Skeletal muscle tissue (tissue), 3 donors: ENCODE measurements at regions not wholly inside any gene's neighbourhood (a gene's known extent, or its start where the extent isn't known, plus 50 kb on each side); places are given as distances from the start of the nearest gene placed in this dataset.

Experiments used
- H3K27ac ChIP-seq: one replicate; pipeline ENCODE4 v1.7.0; 2013; ENCODE audit warnings: mild to moderate bottlenecking, low read depth, low read length, inconsistent platforms
- H3K27me3 ChIP-seq, 3 donors: one replicate each; pipeline ENCODE4 v1.7.0; 2013; ENCODE audit warnings: low read length in 3 of 3; ENCODE audit not compliant: control insufficient read depth in 3 of 3, insufficient read depth in 3 of 3
- H3K36me3 ChIP-seq, 3 donors: one replicate each; pipeline ENCODE4 v1.7.0; 2013; ENCODE audit warnings: low read length in 3 of 3; ENCODE audit not compliant: control insufficient read depth in 3 of 3, insufficient read depth in 3 of 3
- H3K4me1 ChIP-seq, 3 donors: one replicate each; pipeline ENCODE4 v1.7.0; 2013; ENCODE audit warnings: low read length in 3 of 3, mild to moderate bottlenecking in 3 of 3; ENCODE audit not compliant: control insufficient read depth in 3 of 3, insufficient read depth in 3 of 3
- H3K4me3 ChIP-seq, 3 donors: one replicate each; pipeline ENCODE4 v1.7.0; 2013; ENCODE audit warnings: low read length in 3 of 3
- H3K9ac ChIP-seq, 3 donors: one replicate each; pipeline ENCODE4 v1.7.0; 2013; ENCODE audit warnings: low read length in 3 of 3, mild to moderate bottlenecking in 3 of 3, moderate library complexity in 2 of 3, low read depth in 1 of 3
- H3K9me3 ChIP-seq, 3 donors: one replicate each; pipeline ENCODE4 v1.7.0; 2013; ENCODE audit warnings: low read length in 3 of 3; ENCODE audit not compliant: control insufficient read depth in 3 of 3
- donor health status: Osteomylitis.

DNA sequence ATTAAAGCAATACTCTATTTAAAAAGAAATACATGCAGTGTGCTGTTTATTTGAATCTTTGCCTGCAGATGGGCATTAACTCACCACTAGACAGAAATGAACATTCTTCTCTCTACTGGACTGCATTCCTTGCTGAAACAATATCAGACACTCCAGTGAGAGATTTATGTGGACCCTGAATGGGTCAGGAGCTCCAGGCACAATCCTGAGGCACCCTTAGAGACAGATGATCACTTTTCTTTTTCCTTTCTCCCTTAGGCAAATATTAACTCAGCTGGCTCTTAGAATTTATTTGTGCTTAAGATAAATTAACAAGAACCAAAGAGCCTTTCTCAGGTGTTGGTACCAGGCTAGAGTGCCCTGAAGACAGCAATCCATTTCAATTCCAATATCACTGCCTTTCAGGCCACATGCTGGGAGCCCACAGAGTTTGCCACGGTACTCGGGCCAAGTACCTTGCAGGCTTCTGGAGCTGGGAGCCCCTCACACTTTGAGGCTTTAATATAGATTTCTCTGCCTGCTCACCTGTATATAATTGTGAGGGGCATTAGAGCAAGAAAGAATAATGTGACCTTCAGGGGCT, 173.0 kb downstream of the EMP1 start:
- H3K4me3 ChIP-seq, result no peak overlapping the region
- no peaks in the 10 kb centered on the region for H3K9me3 ChIP-seq
- no peaks in the 10 kb centered on the region for H3K27me3 ChIP-seq
- no peaks in the 10 kb centered on the region for H3K36me3 ChIP-seq
- peaks cover 0 to 4% (median 0%) of the 10 kb centered on the region in 3 donors for H3K4me1 ChIP-seq
- no peak overlapping the region for H3K27ac ChIP-seq
- no peak overlapping the region for H3K9ac ChIP-seq

DNA sequence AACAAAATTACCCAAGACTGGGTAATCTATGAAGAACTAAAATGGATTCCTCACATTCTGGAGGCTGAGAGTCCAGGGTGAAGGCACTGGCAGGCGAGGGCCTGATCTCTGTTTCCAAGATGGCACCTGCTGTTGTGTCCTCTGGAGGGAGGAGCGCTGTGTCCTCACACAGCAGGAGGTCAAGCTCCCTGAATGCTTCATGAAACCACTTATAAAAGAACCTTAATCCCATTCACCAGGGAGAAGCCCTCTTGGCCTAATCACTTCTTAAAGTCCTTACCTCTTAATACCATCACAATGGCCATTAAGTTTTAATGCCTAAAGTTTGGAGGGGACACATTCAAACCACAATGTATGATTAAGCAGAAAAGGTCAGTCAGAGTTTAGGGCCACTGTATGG, 172.4 kb downstream of the EMP1 start:
- Histone ChIP-seq H3K27me3 (no peaks in the 10 kb centered on the region), H3K36me3 (no peaks in the 10 kb centered on the region), H3K27ac (no peak overlapping the region), H3K4me1 (peaks cover 0 to 4% (median 0%) of the 10 kb centered on the region in 3 donors), H3K4me3 (no peak overlapping the region), H3K9me3 (no peaks in the 10 kb centered on the region), H3K9ac (no peak overlapping the region)

DNA sequence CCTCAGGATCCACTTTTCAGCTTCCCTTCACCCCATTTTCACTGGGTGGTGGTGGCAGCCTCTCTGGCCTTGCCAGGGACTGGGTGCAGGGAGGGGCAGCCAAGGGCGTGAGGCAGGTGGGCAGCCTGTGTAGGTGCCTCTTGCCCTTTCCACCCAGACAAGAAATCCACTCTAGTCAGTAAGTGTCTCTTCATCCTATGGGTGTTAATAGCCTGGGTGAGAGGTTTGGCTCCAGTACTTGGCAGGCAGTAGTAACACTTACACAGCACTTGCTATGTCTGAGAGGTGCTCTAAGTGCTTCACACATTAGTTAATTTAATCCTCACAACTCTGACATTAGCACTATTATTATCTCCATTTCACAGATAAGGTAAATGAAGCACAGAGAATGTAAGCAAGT, 171.9 kb downstream of the EMP1 start:
- Histone ChIP-seq H3K27me3 (no peaks in the 10 kb centered on the region), H3K36me3 (no peaks in the 10 kb centered on the region), H3K4me1 (peaks cover 0 to 4% (median 0%) of the 10 kb centered on the region in 3 donors), H3K27ac (no peak overlapping the region), H3K4me3 (no peak overlapping the region), H3K9ac (no peak overlapping the region), H3K9me3 (no peaks in the 10 kb centered on the region)

DNA sequence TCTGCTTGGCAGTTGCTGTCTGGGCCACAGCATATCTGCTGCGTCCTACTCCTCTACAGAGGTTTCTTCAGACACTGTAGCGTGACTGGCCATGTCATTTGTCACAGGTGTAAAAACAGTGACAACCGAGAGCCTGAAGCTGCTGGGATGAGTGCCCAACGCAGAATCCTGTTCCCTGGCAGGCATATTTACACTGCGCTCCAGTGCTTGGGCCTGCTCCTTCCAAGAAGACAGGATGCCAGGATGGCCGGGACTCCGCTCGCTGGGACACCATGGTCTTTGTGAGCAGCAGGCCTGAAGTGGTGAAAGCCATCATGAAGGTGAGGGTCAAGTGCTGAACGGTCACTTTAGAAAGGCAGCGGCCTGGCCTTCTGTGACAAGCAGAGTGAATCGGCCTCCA, 171.4 kb downstream of the EMP1 start:
- Histone ChIP-seq H3K27ac (no peak overlapping the region), H3K36me3 (no peaks in the 10 kb centered on the region), H3K9ac (no peak overlapping the region), H3K27me3 (no peaks in the 10 kb centered on the region), H3K4me3 (no peak overlapping the region), H3K4me1 (peaks cover 0 to 4% (median 0%) of the 10 kb centered on the region in 3 donors), H3K9me3 (no peaks in the 10 kb centered on the region)

DNA sequence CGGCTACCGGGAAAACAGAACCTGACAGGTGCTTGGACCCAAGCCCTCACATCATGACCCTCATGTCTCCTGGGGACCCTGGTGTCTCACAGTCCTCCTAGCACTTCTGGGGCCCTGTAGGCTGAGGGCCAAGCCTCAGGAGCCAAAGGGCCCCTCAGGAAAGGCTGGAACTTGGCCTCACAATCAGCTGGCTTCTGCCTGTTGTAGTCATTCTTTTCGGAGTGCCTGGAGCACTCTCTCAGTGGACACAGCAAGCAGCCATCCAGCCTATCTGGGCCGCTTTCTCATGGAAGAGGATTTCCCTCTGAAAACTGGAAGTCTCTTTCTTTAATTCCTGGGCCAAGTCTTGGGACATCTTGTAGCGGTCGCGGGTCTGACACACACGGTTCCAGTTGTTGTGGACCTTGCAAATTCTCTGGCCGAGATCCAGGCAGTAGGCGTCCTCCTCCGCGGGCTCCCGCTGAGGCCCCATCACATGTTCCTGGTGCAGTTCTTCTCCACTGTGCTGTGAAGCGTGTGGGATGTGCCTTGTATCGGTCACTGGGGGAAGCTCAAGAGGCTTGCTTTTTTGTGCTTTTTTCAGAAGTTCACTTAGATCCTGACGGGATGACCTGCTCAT, 169.3 kb downstream of the EMP1 start:
- Histone ChIP-seq H3K4me1 (peaks cover 0 to 4% (median 0%) of the 10 kb centered on the region in 3 donors), H3K27ac (no peak overlapping the region), H3K4me3 (no peak overlapping the region), H3K9me3 (no peaks in the 10 kb centered on the region), H3K36me3 (no peaks in the 10 kb centered on the region), H3K27me3 (no peaks in the 10 kb centered on the region), H3K9ac (no peak overlapping the region)

DNA sequence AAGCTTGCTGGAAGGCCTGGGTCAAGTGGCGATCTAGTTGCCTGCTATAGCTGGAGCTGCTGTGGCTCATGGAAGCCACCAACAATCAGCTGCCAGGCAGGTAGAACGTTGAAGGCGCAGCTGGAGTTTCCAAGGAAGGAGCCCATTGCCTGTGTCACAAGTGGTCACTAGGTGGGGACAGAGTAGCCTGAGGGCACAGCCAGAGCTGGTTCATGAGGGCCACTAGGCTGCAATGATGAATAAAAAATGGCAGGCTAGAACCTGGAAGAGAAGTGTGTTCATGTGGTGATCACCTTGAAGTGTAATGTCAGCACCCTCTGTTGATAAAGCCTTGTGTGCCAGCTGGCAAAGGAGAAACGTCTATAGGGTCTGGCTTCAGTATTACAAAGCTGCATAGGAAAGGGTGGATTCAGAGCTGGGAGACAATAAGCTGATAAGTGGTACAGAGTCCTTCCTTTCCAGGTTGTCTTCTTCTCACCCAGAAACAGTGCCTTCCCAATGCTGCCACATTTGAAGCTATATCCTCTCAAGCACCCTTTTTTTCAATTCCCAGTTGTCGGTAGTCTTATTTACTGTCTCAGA, 165.8 kb downstream of the EMP1 start:
- no peak overlapping the region for H3K27ac ChIP-seq
- no peaks in the 10 kb centered on the region for H3K4me1 ChIP-seq
- H3K9me3 ChIP-seq, result no peaks in the 10 kb centered on the region
- no peak overlapping the region for H3K9ac ChIP-seq
- H3K27me3 ChIP-seq, result no peaks in the 10 kb centered on the region
- H3K4me3 ChIP-seq, result no peak overlapping the region
- H3K36me3 ChIP-seq, result no peaks in the 10 kb centered on the region

DNA sequence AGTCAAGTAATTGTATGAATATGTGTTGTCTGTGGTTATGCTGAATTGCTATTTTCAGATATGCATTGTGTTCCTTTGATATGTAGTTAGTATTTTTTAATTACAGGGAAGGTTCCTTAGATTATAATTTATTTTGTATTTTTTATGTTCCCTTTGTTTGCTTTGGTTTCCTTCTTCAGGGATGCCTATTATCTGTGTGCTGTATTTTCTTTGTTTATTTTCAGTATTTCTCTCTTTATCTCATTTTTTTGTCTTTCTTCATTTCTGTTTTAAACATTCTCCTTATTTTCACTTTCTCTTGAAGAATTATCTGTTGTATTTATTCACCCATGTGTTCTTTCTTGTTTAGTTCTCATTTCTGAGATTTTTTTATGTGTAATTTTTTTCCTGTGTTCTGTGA, 163.1 kb downstream of the EMP1 start:
- Histone ChIP-seq H3K9ac (no peak overlapping the region), H3K27ac (no peak overlapping the region), H3K27me3 (no peaks in the 10 kb centered on the region), H3K9me3 (no peaks in the 10 kb centered on the region), H3K4me3 (no peak overlapping the region), H3K4me1 (no peaks in the 10 kb centered on the region), H3K36me3 (no peaks in the 10 kb centered on the region)

DNA sequence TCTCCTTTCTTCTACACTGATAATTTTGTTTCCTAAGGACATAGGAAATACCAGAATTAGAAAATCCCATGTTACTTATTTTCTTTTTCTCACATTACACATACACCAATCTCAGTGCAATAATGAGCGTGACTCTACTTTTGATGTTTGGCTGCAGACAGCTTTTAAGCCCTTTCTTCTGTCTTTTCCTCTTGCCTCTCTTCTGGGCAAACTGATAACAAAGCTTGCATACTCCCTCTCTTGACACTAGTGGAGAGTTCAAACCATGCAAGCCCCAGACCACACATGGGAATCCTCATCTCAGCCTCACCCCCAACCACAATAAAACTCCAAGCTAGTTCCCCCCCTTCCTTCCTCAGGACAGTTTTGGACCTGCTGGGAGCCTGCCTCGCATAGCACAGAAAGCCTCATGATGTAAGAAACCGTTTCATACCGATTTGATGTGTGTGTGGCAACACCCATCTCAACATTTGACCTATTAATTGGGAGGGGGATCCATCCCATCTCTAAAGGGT, 161.9 kb downstream of the EMP1 start:
- no peaks in the 10 kb centered on the region for H3K36me3 ChIP-seq
- no peaks in the 10 kb centered on the region for H3K4me1 ChIP-seq
- H3K4me3 ChIP-seq, result no peak overlapping the region
- no peak overlapping the region for H3K27ac ChIP-seq
- no peaks in the 10 kb centered on the region for H3K27me3 ChIP-seq
- no peaks in the 10 kb centered on the region for H3K9me3 ChIP-seq
- no peak overlapping the region for H3K9ac ChIP-seq

DNA sequence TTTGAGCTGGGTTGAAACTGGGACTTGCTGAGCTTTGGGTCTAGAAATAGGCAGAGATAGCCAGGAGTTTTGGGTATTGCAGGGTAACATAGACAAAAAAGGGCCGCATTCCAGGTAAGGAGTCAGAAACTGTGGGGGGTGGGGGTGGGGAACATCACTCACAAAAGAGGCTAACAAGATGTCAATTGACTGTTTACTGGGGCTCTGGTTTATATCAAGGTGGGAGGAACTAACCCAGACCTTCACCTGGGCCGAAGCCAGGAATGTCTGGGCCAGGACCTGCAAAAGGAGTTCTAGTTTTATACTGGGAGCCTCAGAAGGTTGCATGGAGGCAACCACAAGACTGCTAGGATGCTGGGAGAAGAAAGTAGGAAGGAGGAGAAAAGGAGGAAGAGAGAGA, 154.4 kb downstream of the EMP1 start:
- Histone ChIP-seq H3K9me3 (no peaks in the 10 kb centered on the region), H3K9ac (no peak overlapping the region), H3K4me1 (no peaks in the 10 kb centered on the region), H3K27ac (no peak overlapping the region), H3K27me3 (no peaks in the 10 kb centered on the region), H3K36me3 (no peaks in the 10 kb centered on the region), H3K4me3 (no peak overlapping the region)

DNA sequence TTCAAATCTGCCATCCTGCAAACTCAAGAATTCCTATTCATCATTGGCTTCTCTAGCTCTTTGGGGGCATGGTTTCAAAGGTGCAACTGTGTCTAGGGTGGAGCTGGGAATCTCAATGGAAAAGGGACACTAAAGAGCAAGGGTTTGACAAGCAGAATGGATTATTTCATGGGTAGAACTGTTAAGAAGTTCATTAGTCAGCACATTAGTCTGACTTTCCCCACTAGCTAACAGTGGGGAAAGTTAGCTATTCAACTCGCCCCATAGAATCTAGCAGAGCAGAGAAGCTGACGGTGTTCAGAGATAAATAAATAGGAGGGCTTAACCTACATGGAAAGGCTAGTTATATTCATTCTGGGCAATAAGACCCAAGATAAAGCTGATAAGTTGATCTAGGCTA, 153.9 kb downstream of the EMP1 start:
- H3K9me3 ChIP-seq, result no peaks in the 10 kb centered on the region
- no peaks in the 10 kb centered on the region for H3K4me1 ChIP-seq
- no peak overlapping the region for H3K27ac ChIP-seq
- H3K4me3 ChIP-seq, result no peak overlapping the region
- H3K36me3 ChIP-seq, result no peaks in the 10 kb centered on the region
- H3K27me3 ChIP-seq, result no peaks in the 10 kb centered on the region
- H3K9ac ChIP-seq, result no peak overlapping the region
